Activated CD4-positive, alpha-beta T cell treated with anti-CD3 and anti-CD28 coated beads, Interleukin-2, amount 10 ng/mL, durations not matched to agents 24 days and 14 days (primary cell): ENCODE measurements at regions not wholly inside any gene's neighbourhood (a gene's known extent, or its start where the extent isn't known, plus 50 kb on each side); places are given as distances from the start of the nearest gene placed in this dataset.

Source experiments
- DNase-seq: peaks from one replicate; pipeline ENCODE4 v3.0.0; 2022
- H3K27ac Mint-ChIP-seq: one replicate; pipeline ENCODE4 v1.8.0; 2022; ENCODE audit warnings: mild to moderate bottlenecking, mixed read lengths
- H3K27me3 Mint-ChIP-seq: one replicate; pipeline ENCODE4 v1.8.0; 2022; ENCODE audit warnings: mixed read lengths
- H3K36me3 Mint-ChIP-seq: one replicate; pipeline ENCODE4 v1.8.0; 2022; ENCODE audit warnings: low read depth, mild to moderate bottlenecking, mixed read lengths
- H3K4me1 Mint-ChIP-seq: one replicate; pipeline ENCODE4 v1.8.0; 2021; ENCODE audit warnings: mixed read lengths
- H3K4me3 Mint-ChIP-seq: one replicate; pipeline ENCODE4 v1.8.0; 2022; ENCODE audit warnings: mild to moderate bottlenecking, moderate library complexity, mixed read lengths
- H3K9me3 Mint-ChIP-seq: one replicate; pipeline ENCODE4 v1.8.0; 2021; ENCODE audit warnings: mixed read lengths
- intact Hi-C: fragments of 100-400 bp; cut with micrococcal nuclease; formaldehyde crosslinking; loops from one replicate; pipeline ENCODE4 v1.15.1; 2023

DNA sequence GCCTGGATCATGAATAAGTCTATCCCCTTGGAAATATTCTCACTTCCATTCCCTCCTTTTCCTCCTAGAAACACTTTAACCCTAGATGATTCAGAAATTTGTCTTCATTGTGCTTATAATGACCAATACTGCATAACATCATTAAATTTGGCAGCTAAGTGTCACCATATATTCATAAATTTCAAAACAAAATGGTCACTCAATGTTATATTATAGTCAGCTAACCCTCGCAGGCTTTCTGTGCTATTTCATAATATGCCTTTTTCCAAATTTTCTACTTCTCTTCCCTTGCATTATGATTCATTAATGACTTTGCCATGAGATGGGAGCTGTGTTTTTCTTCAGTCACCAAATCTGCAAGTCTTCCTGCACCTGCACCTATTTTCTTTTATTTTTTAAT is 308.3 kb upstream of the AKR1E2 start:
- no peak for DNase-seq
- no peaks in the 10 kb centered on the region for H3K36me3 Mint-ChIP-seq
- H3K4me3 Mint-ChIP-seq: no peak overlapping the region
- H3K27ac Mint-ChIP-seq: no peak overlapping the region
- peaks cover 28% of the 10 kb centered on the region for H3K27me3 Mint-ChIP-seq
- intact Hi-C loops: no loop called here
- H3K9me3 Mint-ChIP-seq: no peaks in the 10 kb centered on the region
- peaks cover 8% of the 10 kb centered on the region for H3K4me1 Mint-ChIP-seq

DNA sequence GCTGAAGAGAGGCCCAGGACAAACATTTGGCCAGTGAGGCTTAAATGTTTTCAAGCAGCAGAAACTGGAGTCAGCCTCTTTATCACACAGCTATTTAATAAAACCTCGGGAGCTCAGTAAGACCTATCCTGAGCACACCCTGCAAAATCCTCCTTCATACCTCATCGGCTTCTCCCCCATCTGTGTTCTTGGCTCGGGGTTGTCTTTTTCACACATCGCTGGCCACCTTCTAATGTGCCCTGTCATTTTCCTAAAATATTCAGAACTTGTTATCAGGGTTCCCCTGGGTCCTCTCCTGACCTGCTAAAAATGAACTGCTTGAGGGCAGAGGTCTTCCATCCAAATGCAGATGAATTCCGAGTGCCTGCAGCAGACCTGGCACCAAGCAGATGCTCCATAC is 310.3 kb upstream of the AKR1E2 start:
- no peaks in the 10 kb centered on the region for H3K9me3 Mint-ChIP-seq
- intact Hi-C loops: no loop called here
- no peak overlapping the region for H3K27ac Mint-ChIP-seq
- DNase-seq: no peak
- no peaks in the 10 kb centered on the region for H3K36me3 Mint-ChIP-seq
- peaks cover 8% of the 10 kb centered on the region for H3K4me1 Mint-ChIP-seq
- no peak overlapping the region for H3K4me3 Mint-ChIP-seq
- peaks cover 28% of the 10 kb centered on the region for H3K27me3 Mint-ChIP-seq

DNA sequence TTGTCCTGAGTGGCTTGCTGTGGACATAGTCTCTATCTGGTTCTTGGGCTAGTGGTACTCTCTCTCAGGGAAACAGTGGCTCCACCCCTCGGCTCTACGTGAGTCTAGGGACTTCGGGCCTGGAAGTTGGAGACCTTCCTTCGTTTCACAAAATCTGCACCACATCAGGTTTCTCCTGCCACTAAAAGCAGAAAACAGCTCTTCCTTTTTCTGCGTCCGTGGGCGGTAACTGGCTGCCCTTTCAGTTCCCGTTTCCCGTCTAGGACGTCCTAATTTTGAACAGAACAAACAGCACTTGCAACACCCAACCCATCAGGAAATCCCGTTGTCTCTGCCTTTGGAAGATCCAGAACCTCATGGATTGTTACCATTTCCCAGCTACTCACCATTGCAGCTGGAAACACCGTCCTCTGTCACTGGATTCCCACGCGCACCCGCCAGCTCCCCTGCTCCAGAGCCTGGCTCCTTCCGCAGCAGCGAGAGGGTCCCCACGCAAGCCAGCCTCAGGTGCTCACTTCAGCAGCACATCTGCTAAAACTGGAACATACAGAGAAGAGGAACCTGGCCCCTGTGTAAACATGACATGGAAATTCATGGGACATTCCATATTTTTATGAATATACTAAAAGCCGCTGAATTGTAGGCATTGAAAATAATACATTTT is 311.4 kb upstream of the AKR1E2 start:
- intact Hi-C loops: no loop called here
- DNase-seq: no peak
- H3K4me1 Mint-ChIP-seq: peaks cover 8% of the 10 kb centered on the region
- no peaks in the 10 kb centered on the region for H3K36me3 Mint-ChIP-seq
- no peak overlapping the region for H3K4me3 Mint-ChIP-seq
- H3K27me3 Mint-ChIP-seq: peaks cover 24% of the 10 kb centered on the region
- no peaks in the 10 kb centered on the region for H3K9me3 Mint-ChIP-seq
- H3K27ac Mint-ChIP-seq: no peak overlapping the region

DNA sequence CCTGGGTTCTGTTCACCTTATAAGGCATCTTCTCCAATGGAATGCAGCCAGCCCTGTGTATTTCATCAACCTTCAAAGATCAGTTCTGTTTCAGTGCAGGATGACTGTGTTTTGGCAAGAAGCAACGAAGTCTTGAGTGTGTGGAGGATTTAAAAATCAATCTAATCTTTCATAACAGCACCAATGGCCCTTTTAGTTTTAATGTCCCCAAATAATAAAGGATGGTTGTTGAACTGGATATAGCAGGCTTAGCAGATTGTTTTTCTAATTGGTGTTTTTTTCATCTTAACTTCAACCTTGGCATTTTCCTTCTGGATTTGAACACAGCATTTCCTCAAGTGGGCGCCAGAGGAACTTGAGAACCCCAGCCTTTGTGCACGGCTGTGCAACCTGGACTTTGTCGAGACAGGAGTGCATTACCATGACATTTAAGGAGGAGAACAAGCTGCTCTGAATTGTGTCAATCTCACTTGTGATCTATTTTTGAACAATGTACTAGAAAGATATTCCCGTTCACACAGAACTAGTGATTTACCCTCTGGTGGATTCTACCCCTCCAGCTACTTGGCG is 313.3 kb upstream of the AKR1E2 start:
- Mint-ChIP-seq H3K4me1 (peaks cover 8% of the 10 kb centered on the region), H3K9me3 (no peaks in the 10 kb centered on the region), H3K27me3 (peaks cover 14% of the 10 kb centered on the region), H3K4me3 (no peak overlapping the region), H3K27ac (no peak overlapping the region), H3K36me3 (no peaks in the 10 kb centered on the region)
- intact Hi-C loops: no loop called here
- no peak for DNase-seq

DNA sequence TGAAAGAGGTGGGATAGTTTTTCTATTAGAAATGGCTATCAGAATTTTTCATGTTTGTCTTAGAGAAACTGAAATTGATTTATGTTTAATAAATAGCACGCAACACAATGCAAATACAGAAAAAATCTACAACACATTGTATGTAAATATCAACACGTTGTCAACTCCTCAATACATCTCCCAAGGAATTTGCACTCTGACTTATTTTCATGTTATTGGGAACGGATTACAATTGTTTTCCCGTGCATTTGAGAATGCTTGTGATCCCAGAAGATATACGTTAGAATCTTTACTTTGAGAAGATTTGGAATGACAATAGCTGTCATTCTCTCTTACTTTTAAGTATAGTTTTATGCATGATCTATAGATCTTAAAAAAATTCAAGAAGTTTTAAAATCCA is 313.8 kb upstream of the AKR1E2 start:
- Mint-ChIP-seq H3K27me3 (peaks cover 10% of the 10 kb centered on the region), H3K9me3 (no peaks in the 10 kb centered on the region), H3K36me3 (no peaks in the 10 kb centered on the region), H3K4me3 (no peak overlapping the region), H3K4me1 (peaks cover 8% of the 10 kb centered on the region), H3K27ac (no peak overlapping the region)
- intact Hi-C loops: no loop called here
- no peak for DNase-seq

DNA sequence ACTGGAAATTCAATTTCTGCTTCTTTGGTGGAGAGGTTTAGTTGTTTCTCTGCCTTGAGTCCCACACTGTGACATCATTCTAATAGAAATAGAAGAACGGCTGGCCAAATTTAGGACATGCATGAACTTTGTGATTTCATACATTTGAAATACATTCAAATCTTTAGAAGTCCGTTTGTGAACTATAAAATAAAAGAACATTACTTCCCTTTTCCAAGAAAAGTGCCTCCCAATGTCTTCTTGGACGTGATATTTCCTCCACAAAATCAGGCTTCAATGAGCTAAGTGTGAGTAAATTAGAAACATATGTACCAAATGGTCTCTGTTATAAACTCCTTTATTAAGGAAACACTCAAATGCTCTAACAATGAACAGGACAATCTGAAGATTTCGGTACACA is 314.5 kb upstream of the AKR1E2 start:
- Mint-ChIP-seq H3K27ac (no peak overlapping the region), H3K4me1 (peaks cover 8% of the 10 kb centered on the region), H3K4me3 (no peak overlapping the region), H3K36me3 (no peaks in the 10 kb centered on the region), H3K27me3 (peaks cover 6% of the 10 kb centered on the region), H3K9me3 (no peaks in the 10 kb centered on the region)
- intact Hi-C loops: no loop called here
- DNase-seq: no peak

DNA sequence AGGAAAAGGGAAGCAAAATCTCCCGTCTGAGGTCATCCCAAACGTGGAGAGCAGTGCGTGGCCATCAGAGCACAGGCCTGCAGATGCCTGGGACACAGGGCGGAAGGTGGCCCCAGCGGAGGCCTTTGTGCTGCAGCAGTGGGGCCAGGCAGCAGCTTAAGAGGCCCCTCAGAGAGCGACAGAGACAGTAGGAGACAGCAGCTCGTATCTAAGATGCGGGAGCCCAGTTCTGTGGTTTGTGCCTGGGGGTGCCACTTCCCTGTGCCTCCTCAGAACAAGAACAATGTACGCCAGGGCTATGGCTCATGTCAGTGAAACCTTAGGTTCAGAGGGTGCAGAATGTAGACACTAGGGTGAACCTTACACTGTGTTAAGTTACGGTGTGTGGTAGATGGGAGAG is 316.6 kb upstream of the AKR1E2 start:
- Mint-ChIP-seq H3K27ac (no peak overlapping the region), H3K27me3 (peaks cover 10% of the 10 kb centered on the region), H3K4me3 (no peak overlapping the region), H3K36me3 (no peaks in the 10 kb centered on the region), H3K9me3 (no peaks in the 10 kb centered on the region), H3K4me1 (peaks cover 6% of the 10 kb centered on the region)
- no peak for DNase-seq
- intact Hi-C loops: no loop called here

DNA sequence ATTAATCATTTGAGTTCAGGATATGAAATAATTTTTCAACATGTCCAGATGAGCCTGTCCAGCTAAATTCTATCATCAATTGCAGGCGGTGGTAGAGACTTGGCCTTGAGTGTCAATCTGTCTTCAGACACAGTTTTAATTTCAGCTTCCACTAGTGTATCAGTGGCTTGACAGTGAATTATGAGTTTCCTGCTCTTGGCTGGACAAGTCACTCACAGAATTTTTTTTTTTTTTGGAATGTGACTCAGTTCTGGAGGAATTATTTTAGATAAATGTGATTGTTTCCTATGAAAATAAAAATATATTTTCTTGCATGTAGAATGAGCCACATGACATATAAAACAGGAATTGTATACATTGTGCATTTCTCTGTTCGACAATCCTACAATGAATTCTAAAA is 319.9 kb upstream of the AKR1E2 start:
- no peak overlapping the region for H3K27ac Mint-ChIP-seq
- no peak for DNase-seq
- intact Hi-C loops: no loop called here
- H3K36me3 Mint-ChIP-seq: no peaks in the 10 kb centered on the region
- H3K4me3 Mint-ChIP-seq: no peak overlapping the region
- H3K9me3 Mint-ChIP-seq: no peaks in the 10 kb centered on the region
- peaks cover 22% of the 10 kb centered on the region for H3K27me3 Mint-ChIP-seq
- no peaks in the 10 kb centered on the region for H3K4me1 Mint-ChIP-seq

DNA sequence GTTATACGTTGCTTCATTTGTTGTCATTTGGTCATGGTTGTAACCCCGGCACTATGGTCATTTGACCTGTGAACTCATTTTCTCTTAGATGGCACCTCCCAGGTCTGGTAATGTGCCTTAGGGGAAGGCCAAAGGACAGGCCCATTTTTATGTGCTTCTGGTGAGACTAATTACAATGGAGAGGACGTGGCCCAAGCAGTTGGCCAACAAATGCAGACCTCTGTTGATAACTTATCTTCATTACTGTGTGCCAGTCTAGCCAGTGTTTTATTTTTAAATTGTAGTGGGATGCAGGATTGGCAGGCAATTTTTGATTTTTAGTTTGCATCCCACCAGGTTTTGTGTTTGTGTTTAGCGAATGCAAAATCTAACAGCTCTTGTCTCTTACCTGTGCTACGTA is 321.5 kb upstream of the AKR1E2 start:
- Mint-ChIP-seq H3K4me1 (no peaks in the 10 kb centered on the region), H3K36me3 (no peaks in the 10 kb centered on the region), H3K27me3 (peaks cover 29% of the 10 kb centered on the region), H3K4me3 (no peak overlapping the region), H3K9me3 (no peaks in the 10 kb centered on the region), H3K27ac (no peak overlapping the region)
- DNase-seq: no peak
- intact Hi-C loops: no loop called here

DNA sequence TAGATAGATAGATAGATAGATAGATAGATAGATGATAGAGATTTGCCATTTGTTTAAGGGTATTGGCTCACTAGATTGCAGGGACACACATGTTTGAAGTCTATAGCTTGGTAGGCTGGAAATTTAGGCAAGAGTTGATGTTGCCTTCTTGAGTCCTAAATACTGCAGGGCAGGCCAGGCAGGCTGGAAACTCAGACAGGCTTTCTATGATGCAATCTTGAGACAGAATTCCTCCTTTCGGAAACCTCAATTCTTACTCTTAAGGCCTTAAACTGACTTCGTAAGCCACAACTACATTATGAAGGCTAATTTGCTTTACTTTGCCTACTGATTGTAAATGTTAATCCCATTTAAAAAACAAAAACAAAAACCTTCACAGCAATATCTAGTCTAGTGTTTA is 322.9 kb upstream of the AKR1E2 start:
- H3K27me3 Mint-ChIP-seq: peaks cover 32% of the 10 kb centered on the region
- no peak overlapping the region for H3K27ac Mint-ChIP-seq
- H3K4me3 Mint-ChIP-seq: no peak overlapping the region
- no peaks in the 10 kb centered on the region for H3K9me3 Mint-ChIP-seq
- H3K36me3 Mint-ChIP-seq: no peaks in the 10 kb centered on the region
- intact Hi-C loops: no loop called here
- no peak for DNase-seq
- H3K4me1 Mint-ChIP-seq: no peaks in the 10 kb centered on the region

DNA sequence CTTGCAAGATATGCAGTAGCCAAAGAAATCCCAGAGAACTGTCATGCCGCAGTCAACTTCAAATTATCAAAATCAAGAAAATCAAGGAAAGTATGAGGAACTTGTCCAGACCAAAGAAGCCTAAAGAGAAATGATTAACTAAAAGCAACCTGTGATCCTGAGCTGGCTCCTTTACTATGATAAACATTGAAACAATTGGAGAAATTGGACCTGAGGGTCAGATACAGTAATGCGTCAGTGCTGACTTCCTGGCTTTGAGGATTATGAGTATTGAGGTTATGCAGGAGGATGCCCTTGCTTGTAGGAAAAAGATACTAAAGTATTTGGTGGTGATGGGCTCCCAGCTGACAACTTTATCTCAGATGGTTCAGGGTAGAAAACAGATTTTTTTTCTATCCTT is 324.7 kb upstream of the AKR1E2 start:
- Mint-ChIP-seq H3K27ac (no peak overlapping the region), H3K36me3 (no peaks in the 10 kb centered on the region), H3K27me3 (peaks cover 36% of the 10 kb centered on the region), H3K4me1 (no peaks in the 10 kb centered on the region), H3K4me3 (no peak overlapping the region), H3K9me3 (no peaks in the 10 kb centered on the region)
- DNase-seq: no peak
- intact Hi-C loops: no loop called here

DNA sequence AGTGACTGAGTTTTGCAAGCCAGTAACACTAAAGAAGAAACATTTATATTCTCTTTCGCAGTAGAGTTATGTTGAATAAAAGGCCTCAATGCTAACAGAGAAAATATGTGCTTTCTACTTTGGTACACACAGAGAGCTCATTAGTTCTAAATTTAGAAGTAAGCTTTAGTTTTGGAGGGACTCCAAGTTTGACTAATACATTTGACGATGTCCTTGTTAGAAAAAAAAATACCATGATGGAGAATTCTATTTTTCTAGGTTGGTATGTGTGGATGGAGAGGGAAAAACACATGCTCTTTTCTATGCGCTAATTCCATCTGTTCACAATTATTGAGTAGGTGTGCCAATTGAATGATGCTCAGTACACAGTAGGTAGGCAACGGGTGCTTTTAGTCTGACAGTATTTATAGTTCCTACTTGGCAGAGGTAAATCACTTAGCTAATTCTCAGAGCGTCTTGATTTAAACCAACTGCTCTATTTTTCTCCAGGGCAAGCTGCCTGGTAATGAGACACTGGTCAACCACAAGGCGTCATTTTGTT is 327.2 kb upstream of the AKR1E2 start:
- no peaks in the 10 kb centered on the region for H3K36me3 Mint-ChIP-seq
- H3K9me3 Mint-ChIP-seq: no peaks in the 10 kb centered on the region
- H3K27me3 Mint-ChIP-seq: peaks cover 27% of the 10 kb centered on the region
- intact Hi-C loops: no loop called here
- no peaks in the 10 kb centered on the region for H3K4me1 Mint-ChIP-seq
- no peak for DNase-seq
- no peak overlapping the region for H3K27ac Mint-ChIP-seq
- no peak overlapping the region for H3K4me3 Mint-ChIP-seq

DNA sequence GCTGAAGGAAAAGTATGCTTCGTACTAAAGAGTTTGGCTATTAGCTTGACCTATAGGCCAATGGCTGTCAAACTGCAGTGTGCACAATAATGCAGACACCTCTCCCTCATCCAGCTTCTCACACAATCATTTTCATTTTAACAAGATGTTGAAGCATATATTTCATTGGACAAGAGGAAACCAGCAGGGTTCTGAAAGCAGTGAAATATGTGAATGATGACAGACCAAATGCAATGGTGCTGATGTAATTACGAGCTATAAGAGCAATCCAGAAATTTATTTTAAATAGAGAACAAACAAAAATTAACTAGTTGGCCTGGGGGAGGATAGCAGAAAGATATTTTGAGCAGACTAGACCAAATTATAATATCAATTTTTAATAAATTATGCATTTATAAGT is 331.5 kb upstream of the AKR1E2 start:
- Mint-ChIP-seq H3K36me3 (no peaks in the 10 kb centered on the region), H3K4me1 (no peaks in the 10 kb centered on the region), H3K27me3 (peaks cover 26% of the 10 kb centered on the region), H3K9me3 (no peaks in the 10 kb centered on the region), H3K27ac (no peak overlapping the region), H3K4me3 (no peak overlapping the region)
- intact Hi-C loops: no loop called here
- DNase-seq: no peak

DNA sequence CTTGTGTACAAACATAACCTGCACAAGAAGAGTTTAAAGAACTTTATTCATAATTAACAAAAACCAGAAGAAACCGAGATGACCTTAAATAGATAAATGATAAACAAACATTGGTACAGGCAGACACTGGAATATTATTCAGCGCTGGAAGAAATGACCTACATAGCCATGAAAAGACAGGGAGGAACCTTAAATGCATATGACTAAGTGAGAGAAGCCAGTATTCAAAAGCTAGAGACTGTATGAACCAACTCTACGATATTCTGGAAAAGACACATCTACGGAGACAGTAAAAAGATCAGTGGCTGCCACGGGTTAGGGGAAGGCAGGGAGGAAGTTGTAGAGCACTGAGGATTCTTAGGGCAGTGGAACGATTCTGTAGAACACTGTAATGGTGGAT is 333.8 kb upstream of the AKR1E2 start:
- H3K27me3 Mint-ChIP-seq: peaks cover 30% of the 10 kb centered on the region
- H3K4me3 Mint-ChIP-seq: no peak overlapping the region
- no peaks in the 10 kb centered on the region for H3K4me1 Mint-ChIP-seq
- DNase-seq: no peak
- peaks cover 4% of the 10 kb centered on the region for H3K9me3 Mint-ChIP-seq
- intact Hi-C loops: no loop called here
- H3K36me3 Mint-ChIP-seq: no peaks in the 10 kb centered on the region
- H3K27ac Mint-ChIP-seq: no peak overlapping the region

DNA sequence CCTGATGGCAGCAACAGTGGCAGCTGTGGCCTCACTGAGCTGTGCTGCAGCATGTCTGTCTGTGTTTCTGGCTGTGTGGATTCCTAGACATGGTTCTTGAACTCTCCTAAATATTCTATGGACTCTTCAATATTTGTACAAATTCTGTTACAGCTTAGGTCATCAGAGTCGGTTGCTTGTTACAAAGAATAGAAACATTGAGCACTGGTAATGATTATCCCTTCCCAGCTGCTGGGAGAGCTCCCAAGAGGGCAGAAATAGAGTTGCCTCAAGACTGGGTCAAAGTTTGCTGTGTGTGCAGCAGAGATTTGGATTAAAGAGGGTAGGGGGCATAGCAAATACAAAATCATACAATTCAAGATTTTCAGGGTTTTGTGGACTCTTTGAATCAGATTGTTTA is 337.1 kb upstream of the AKR1E2 start:
- no peak overlapping the region for H3K27ac Mint-ChIP-seq
- intact Hi-C loops: no loop called here
- no peaks in the 10 kb centered on the region for H3K4me1 Mint-ChIP-seq
- no peaks in the 10 kb centered on the region for H3K36me3 Mint-ChIP-seq
- no peak overlapping the region for H3K4me3 Mint-ChIP-seq
- no peak for DNase-seq
- H3K27me3 Mint-ChIP-seq: peaks cover 35% of the 10 kb centered on the region
- H3K9me3 Mint-ChIP-seq: peaks cover 6% of the 10 kb centered on the region
